ENCODE measurements at regions not wholly inside any gene's neighbourhood (a gene's known extent, or its start where the extent isn't known, plus 50 kb on each side); places are given as distances from the start of the nearest gene placed in this dataset.

GRCh38 chr5:167967494-167968177 is 323.8 kb upstream of the WWC1 start:
- DNase-seq (ENCODE audit: low spot score), result no peak
- ATAC-seq (ENCODE audit: low read depth), result no peak
- Histone ChIP-seq H3K27me3 (ENCODE audit: insufficient read depth, poor library complexity, severe bottlenecking) (no peaks in the 10 kb centered on the region), H3K9me3 (ENCODE audit: severe bottlenecking) (no peaks in the 10 kb centered on the region), H3K4me3 (ENCODE audit: severe bottlenecking) (no peak overlapping the region), H3K4me1 (ENCODE audit: insufficient read depth, poor library complexity, severe bottlenecking) (no peaks in the 10 kb centered on the region), H3K27ac (ENCODE audit: poor library complexity, severe bottlenecking) (no peak overlapping the region), H3K36me3 (ENCODE audit: low read depth) (no peaks in the 10 kb centered on the region)
- TF ChIP-seq CTCF (IDR thresholded peaks at IDR 0.05; ENCODE audit: poor library complexity, severe bottlenecking), result no peak

- TF ChIP-seq CTCF (IDR thresholded peaks at IDR 0.05; ENCODE audit: poor library complexity, severe bottlenecking), result no peak
- no peak overlapping the region for H3K4me3 ChIP-seq (ENCODE audit: severe bottlenecking)
- H3K36me3 ChIP-seq (ENCODE audit: low read depth), result no peaks in the 10 kb centered on the region
- DNase-seq (ENCODE audit: low spot score) (no peak), ATAC-seq (ENCODE audit: low read depth) (no peak)
- H3K27me3 ChIP-seq (ENCODE audit: insufficient read depth, poor library complexity, severe bottlenecking), result no peaks in the 10 kb centered on the region
- H3K9me3 ChIP-seq (ENCODE audit: severe bottlenecking), result no peaks in the 10 kb centered on the region
- no peaks in the 10 kb centered on the region for H3K4me1 ChIP-seq (ENCODE audit: insufficient read depth, poor library complexity, severe bottlenecking)
- no peak overlapping the region for H3K27ac ChIP-seq (ENCODE audit: poor library complexity, severe bottlenecking)
These were observed 322.6 kb upstream of the WWC1 start for GRCh38 chr5:167968837-167969236.

- Histone ChIP-seq H3K36me3 (ENCODE audit: low read depth) (no peaks in the 10 kb centered on the region), H3K9me3 (ENCODE audit: severe bottlenecking) (no peaks in the 10 kb centered on the region), H3K4me1 (ENCODE audit: insufficient read depth, poor library complexity, severe bottlenecking) (no peaks in the 10 kb centered on the region), H3K27ac (ENCODE audit: poor library complexity, severe bottlenecking) (no peak overlapping the region), H3K27me3 (ENCODE audit: insufficient read depth, poor library complexity, severe bottlenecking) (no peaks in the 10 kb centered on the region), H3K4me3 (ENCODE audit: severe bottlenecking) (no peak overlapping the region)
- ATAC-seq (ENCODE audit: low read depth), result no peak
- TF ChIP-seq CTCF (IDR thresholded peaks at IDR 0.05; ENCODE audit: poor library complexity, severe bottlenecking), result no peak
- no peak for DNase-seq (ENCODE audit: low spot score)
These were observed 321.4 kb upstream of the WWC1 start for GRCh38 chr5:167969998-167970397.

DNA sequence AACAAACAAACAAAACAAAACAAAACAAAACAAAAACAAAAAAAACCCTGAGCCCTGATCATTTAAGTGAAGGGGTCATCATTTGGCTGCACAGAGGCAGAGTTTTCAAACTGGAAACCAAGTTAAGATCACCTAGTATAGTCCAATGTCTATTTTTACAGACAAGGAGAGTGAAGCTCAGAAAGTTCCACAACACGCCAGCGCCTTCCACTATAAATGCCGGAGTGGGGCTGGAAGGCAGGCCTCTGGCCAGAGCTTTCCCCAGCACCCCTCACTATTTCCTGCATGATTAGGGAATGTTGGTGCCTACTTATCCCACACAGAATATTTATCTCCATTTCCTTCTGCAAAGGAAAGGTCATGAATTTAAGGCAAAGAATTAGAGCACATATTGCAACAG is 319.7 kb upstream of the WWC1 start:
- no peaks in the 10 kb centered on the region for H3K4me1 ChIP-seq (ENCODE audit: insufficient read depth, poor library complexity, severe bottlenecking)
- no peaks in the 10 kb centered on the region for H3K36me3 ChIP-seq (ENCODE audit: low read depth)
- no peak overlapping the region for H3K27ac ChIP-seq (ENCODE audit: poor library complexity, severe bottlenecking)
- no peak for ATAC-seq (ENCODE audit: low read depth)
- H3K9me3 ChIP-seq (ENCODE audit: severe bottlenecking), result no peaks in the 10 kb centered on the region
- no peaks in the 10 kb centered on the region for H3K27me3 ChIP-seq (ENCODE audit: insufficient read depth, poor library complexity, severe bottlenecking)
- H3K4me3 ChIP-seq (ENCODE audit: severe bottlenecking), result no peak overlapping the region
- no peak for TF ChIP-seq CTCF (IDR thresholded peaks at IDR 0.05; ENCODE audit: poor library complexity, severe bottlenecking)
- no peak for DNase-seq (ENCODE audit: low spot score)

DNA sequence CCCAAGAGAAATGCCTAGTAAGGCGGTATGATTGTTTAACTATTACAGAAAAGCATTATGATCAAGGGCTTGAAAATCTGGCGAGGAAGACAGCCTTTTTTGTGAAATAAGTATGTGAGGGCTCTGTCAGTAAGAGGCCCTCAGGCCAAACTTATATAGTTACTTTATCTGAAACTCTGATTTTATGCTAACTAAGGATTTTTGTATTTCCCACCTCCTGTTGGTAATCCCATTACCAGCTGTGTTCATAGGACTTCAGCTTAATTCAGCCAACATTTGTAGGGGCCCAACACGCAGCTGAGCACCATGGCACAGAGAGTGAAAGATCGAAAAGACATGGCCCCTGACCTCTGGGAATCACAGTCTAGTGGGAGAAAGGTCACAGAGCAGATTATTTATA is 318.3 kb upstream of the WWC1 start:
- no peak for DNase-seq (ENCODE audit: low spot score)
- ATAC-seq (ENCODE audit: low read depth), result no peak
- H3K27ac ChIP-seq (ENCODE audit: poor library complexity, severe bottlenecking), result no peak overlapping the region
- TF ChIP-seq CTCF (IDR thresholded peaks at IDR 0.05; ENCODE audit: poor library complexity, severe bottlenecking), result no peak
- H3K36me3 ChIP-seq (ENCODE audit: low read depth), result no peaks in the 10 kb centered on the region
- H3K4me1 ChIP-seq (ENCODE audit: insufficient read depth, poor library complexity, severe bottlenecking), result no peaks in the 10 kb centered on the region
- H3K4me3 ChIP-seq (ENCODE audit: severe bottlenecking), result no peak overlapping the region
- H3K9me3 ChIP-seq (ENCODE audit: severe bottlenecking), result no peaks in the 10 kb centered on the region
- no peaks in the 10 kb centered on the region for H3K27me3 ChIP-seq (ENCODE audit: insufficient read depth, poor library complexity, severe bottlenecking)
